ENCODE measurements at regions not wholly inside any gene's neighbourhood (a gene's known extent, or its start where the extent isn't known, plus 50 kb on each side); places are given as distances from the start of the nearest gene placed in this dataset.
"Not testable (repeated sequence)": the region's sequence is repeated elsewhere in the genome, so short reads cannot be mapped to it uniquely, and the experiment has no call there.

DNA sequence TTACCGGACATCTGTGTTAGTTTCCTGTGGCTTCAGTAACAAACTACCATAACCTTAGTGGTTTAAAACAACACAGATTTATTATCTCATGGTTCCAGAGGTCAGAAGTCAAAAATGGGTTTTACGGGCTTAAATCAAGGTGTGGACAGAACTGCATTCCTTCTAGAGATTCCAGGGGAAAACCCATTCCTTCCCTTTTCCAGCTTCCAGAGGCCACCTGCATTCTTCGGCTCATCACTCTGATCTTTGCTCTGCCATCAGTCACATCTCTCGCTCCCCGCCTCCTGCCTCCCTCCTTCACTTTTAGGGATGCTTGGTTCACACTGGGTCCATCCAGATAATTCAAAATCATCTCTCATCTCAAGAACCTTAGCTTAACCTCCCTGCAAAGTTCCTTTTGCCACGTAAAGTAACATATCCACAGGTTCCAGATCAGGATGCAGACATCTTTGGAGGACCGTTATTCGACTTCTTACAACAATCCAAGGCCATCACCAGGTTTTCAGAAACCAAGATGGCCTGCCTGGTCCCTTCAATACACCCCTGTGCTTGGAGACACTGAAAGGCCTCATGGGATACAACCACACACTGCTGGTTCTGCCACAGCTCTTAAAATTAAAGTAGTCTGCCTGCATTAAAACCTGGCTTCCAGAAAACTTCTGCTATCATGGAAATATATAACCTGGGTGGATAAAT lies 225.9 kb upstream of the MYO3A start:
- no peak for DNase-seq (ENCODE audit: low spot score)

DNA sequence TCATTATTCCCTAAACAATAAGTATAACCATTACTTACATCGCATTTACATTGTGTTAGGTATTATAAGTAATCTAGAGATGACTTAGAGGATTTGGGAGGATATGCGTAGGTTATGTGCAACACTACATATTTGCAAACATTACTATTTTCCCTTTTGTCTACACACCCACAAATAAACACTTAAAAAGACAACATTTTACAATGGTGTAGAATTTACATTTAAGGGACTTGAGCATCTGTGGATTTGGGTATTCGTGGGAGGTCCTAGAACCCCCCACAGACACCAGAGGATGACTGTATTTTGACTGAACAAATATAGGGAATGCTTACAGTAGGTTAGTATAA lies 220.2 kb upstream of the MYO3A start:
- no peak for DNase-seq (ENCODE audit: low spot score)

GRCh38 chr10:25724241-25724640 lies 209.8 kb upstream of the MYO3A start:
- no peak for DNase-seq (ENCODE audit: low spot score)

GRCh38 chr10:25725917-25726716 lies 207.9 kb upstream of the MYO3A start:
- DNase-seq (ENCODE audit: low spot score), result peak; percentile 78

DNA sequence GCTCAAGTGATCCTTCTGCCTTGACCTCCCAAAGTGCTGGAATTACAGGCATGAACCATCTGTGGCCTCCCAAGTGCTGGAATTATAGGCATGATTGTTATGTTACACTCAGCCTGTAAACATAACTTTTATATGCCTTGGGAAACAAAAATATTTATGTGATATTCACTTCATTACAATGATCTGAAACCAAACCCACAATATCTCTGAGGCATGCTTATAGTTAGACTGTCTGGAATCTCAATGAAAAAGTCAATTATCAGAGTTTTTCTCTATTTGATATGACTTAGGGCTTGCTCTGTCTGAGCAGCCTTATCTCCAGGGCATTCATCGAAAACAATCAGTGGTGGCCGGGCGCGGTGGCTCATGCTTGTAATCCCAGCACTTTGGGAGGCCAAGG lies 195.3 kb upstream of the MYO3A start:
- no peak for DNase-seq (ENCODE audit: low spot score)

- DNase-seq (ENCODE audit: low spot score), result no peak
These were observed 190.2 kb upstream of the MYO3A start for GRCh38 chr10:25743832-25744231.

DNA sequence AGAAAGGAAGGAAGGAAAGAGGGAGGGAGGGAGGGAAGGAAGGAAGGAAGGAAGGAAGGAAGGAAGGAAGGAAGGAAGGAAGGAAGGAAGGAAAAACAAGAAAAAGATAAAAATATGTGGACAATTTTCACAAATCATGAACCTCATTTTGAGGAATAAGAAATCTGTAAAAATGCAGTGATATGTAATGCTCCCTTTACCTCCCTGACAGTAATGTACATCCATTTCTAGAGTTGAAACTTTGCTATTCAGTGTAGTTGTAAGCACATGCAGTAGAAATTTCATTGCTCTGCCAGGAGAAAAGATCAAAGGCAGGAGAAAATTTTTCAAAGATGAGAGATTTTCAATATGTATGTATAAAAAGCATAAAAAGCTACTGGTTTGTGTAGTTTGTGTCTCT lies 189.5 kb upstream of the MYO3A start:
- no peak for DNase-seq (ENCODE audit: low spot score)

- no peak for DNase-seq (ENCODE audit: low spot score)
These were observed 188.1 kb upstream of the MYO3A start for GRCh38 chr10:25745976-25746375.

DNA sequence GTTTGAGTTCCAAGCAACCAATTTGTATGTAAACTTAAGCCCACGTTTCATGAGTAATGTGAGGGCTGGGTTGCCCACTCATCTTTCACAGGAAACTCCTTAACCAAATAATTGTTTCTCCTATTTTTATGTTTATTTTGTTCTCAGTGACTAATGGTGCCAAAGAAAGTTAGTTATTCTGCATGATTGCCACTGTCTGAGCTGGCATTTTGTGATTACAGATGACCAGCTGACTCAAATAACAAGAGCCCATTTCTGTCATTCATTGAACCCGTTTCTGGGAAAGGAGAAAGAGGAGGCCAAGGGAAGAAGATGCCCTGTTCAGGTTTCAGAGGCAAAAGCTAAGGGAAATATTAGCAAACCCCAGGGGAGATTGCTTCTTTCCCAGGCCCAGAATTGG lies 186.9 kb upstream of the MYO3A start:
- no peak for DNase-seq (ENCODE audit: low spot score)

DNA sequence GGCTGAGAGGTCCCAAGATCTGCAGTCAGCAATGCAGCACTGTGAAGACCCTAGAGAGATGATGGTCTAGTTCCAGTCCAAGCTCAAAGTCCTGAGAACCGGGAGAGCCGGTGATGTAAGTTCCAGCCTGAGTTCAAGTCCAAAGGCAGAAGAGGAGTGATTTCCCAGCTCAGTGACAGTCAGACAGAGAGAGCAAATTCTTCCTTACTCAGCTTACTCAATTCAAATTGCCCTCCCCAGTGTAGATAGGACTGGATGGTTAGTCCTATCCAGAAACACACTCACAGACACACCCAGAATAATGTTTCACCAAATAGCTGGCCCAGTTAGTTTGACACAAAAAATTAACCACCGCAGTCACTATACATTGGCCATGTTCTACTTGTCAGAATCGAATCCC lies 185.5 kb upstream of the MYO3A start:
- DNase-seq (ENCODE audit: low spot score), result no peak

GRCh38 chr10:25753776-25754175 lies 180.3 kb upstream of the MYO3A start:
- no peak for DNase-seq (ENCODE audit: low spot score)

DNA sequence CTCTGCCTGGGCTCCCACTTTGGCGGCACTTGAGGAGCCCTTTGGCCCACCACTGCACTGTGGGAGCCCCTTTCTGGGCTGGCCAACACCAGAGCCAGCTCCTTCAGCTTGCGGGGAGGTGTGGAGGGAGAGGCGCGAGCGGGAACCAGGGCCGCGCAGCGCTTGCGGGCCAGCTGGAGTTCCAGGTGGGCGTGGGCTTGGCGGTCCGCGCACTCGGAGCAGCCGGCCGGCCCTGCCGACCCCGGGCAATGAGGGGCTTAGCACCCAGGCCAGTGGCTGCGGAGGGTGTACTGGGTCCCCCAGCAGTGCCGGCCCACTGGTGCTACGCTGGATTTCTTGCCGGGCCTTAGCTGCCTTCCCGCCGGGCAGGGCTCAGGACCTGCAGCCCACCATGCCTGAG lies 178.2 kb upstream of the MYO3A start:
- DNase-seq (ENCODE audit: low spot score), result not testable (repeated sequence)

- no peak for DNase-seq (ENCODE audit: low spot score)
These were observed 177.2 kb upstream of the MYO3A start for GRCh38 chr10:25756784-25757183.

GRCh38 chr10:25758041-25758457 lies 176.0 kb upstream of the MYO3A start:
- DNase-seq (ENCODE audit: low spot score), result peak; percentile 26

DNA sequence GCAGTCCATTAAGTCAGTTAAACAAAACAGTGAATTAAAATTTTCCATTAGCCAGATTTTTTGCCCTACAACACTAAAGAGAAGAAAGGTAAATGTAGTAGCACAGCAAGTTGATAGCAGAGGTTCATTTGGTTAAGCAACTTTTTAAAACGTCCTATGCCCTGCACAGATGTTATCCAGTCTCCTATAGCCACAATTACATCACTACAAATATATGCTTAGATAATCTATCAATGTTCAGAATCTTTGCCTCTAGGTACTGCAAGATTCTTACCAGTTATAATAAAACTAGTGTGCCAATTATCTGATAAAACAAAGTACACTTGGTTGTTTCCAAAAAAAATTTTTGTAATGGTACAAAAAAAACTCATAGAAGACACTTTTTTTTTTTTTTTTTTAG lies 175.5 kb upstream of the MYO3A start:
- no peak for DNase-seq (ENCODE audit: low spot score)

GRCh38 chr10:25761937-25762336 lies 172.1 kb upstream of the MYO3A start:
- no peak for DNase-seq (ENCODE audit: low spot score)

- no peak for DNase-seq (ENCODE audit: low spot score)
These were observed 167.8 kb upstream of the MYO3A start for GRCh38 chr10:25766213-25766612.

GRCh38 chr10:25766687-25767221 lies 167.3 kb upstream of the MYO3A start:
- peak; percentile 27 for DNase-seq (ENCODE audit: low spot score)

DNA sequence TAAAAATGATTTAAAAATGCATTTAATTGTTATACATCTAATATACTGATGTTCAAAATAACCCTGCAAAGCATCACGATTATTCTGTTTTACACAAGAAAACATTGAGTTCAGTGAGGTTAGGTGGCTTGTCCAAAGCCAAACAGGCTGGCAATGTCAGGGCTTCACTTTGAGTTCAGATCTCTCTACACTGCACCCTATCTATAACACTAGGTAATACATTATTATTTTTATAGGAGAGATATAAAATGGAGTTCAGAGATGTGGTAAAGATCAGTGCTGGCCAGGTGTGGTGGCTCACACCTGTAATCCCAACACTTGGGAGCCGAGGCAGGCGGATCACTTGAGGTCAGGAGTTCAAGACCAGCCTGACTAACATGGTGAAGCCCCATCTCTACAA lies 165.9 kb upstream of the MYO3A start:
- no peak for DNase-seq (ENCODE audit: low spot score)

GRCh38 chr10:25778646-25779045 lies 155.4 kb upstream of the MYO3A start:
- DNase-seq (ENCODE audit: low spot score), result no peak

GRCh38 chr10:25786161-25786560 lies 147.9 kb upstream of the MYO3A start:
- DNase-seq (ENCODE audit: low spot score), result no peak

DNA sequence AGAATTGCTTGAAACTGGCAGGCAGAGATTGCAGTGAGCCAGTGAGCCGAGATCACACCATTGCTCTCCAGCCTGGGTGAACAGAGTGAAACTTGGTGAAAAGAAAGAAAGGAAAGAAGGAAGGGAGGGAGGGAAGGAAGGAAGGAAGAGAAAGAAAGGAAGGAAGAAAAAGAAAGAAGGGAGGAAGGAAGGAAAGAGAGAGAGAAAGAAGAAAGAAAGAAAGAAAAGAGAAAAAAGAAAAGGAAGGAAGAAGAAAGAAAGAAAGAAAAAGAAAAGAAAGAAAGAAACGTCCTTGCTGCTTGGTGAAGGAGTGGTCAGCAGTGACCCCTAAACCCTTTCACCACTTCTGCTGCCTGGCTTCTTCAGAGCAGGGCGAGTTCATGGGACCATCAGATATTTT lies 147.1 kb upstream of the MYO3A start:
- DNase-seq (ENCODE audit: low spot score), result no peak

DNA sequence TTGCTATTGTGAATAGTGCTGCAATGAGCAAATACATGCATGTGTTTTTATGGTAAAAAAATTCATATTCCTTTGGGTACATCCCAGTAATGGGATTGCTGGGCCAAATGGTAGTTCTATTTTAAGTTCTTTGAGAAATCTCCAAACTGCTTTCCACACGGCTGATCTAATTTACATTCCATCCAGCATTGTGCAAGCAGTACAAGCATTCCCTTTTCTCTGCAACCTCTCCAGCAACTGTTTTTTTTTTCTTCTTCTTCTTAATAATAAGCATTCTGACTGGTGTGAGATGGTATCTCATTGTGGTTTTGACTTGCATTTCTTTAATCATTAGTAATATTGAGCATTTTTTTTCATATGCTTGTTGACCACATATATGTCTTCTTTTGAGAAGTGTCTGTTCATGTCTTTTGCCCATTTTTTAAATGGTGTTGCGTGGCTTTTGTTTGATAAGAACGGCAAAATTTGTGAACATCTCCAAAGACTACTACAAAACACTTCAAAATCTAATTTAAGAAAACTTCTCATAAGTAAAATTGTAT lies 136.1 kb upstream of the MYO3A start:
- DNase-seq (ENCODE audit: low spot score), result no peak
